Thyroid gland (tissue), 4 donors: ENCODE measurements at regions not wholly inside any gene's neighbourhood (a gene's known extent, or its start where the extent isn't known, plus 50 kb on each side); places are given as distances from the start of the nearest gene placed in this dataset.

Experiments used
- POLR2A ChIP-seq, 2 donors: fragments of 450-650 bp; IDR thresholded peaks; one replicate each; pipeline ENCODE4 v1.6.1; 2017; ENCODE audit warnings: antibody characterized with exemption in 2 of 2, mild to moderate bottlenecking in 2 of 2, moderate library complexity in 1 of 2
- TF ChIP-seq, protein P1 (sequence below), 6 experiments: fragments of 200-600 bp in 3 of 6; fragments of 450-650 bp in 3 of 6; sonication (generic) in 3 of 6; IDR thresholded peaks; one replicate each; pipeline ENCODE4 v1.5.1; 2016 to 2019; ENCODE audit warnings: antibody characterized with exemption in 6 of 6, mild to moderate bottlenecking in 2 of 6, inconsistent platforms in 1 of 6, moderate library complexity in 1 of 6

GRCh38 chr10:7028809-7029166 lies 382.0 kb downstream of the SFMBT2 start:
- TF ChIP-seq, protein P1, sequence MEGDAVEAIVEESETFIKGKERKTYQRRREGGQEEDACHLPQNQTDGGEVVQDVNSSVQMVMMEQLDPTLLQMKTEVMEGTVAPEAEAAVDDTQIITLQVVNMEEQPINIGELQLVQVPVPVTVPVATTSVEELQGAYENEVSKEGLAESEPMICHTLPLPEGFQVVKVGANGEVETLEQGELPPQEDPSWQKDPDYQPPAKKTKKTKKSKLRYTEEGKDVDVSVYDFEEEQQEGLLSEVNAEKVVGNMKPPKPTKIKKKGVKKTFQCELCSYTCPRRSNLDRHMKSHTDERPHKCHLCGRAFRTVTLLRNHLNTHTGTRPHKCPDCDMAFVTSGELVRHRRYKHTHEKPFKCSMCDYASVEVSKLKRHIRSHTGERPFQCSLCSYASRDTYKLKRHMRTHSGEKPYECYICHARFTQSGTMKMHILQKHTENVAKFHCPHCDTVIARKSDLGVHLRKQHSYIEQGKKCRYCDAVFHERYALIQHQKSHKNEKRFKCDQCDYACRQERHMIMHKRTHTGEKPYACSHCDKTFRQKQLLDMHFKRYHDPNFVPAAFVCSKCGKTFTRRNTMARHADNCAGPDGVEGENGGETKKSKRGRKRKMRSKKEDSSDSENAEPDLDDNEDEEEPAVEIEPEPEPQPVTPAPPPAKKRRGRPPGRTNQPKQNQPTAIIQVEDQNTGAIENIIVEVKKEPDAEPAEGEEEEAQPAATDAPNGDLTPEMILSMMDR (IDR thresholded peaks at IDR 0.05), result no peak
- no peak for TF ChIP-seq POLR2A (IDR thresholded peaks at IDR 0.05)
